ENCODE measurements at regions not wholly inside any gene's neighbourhood (a gene's known extent, or its start where the extent isn't known, plus 50 kb on each side); places are given as distances from the start of the nearest gene placed in this dataset.

DNA sequence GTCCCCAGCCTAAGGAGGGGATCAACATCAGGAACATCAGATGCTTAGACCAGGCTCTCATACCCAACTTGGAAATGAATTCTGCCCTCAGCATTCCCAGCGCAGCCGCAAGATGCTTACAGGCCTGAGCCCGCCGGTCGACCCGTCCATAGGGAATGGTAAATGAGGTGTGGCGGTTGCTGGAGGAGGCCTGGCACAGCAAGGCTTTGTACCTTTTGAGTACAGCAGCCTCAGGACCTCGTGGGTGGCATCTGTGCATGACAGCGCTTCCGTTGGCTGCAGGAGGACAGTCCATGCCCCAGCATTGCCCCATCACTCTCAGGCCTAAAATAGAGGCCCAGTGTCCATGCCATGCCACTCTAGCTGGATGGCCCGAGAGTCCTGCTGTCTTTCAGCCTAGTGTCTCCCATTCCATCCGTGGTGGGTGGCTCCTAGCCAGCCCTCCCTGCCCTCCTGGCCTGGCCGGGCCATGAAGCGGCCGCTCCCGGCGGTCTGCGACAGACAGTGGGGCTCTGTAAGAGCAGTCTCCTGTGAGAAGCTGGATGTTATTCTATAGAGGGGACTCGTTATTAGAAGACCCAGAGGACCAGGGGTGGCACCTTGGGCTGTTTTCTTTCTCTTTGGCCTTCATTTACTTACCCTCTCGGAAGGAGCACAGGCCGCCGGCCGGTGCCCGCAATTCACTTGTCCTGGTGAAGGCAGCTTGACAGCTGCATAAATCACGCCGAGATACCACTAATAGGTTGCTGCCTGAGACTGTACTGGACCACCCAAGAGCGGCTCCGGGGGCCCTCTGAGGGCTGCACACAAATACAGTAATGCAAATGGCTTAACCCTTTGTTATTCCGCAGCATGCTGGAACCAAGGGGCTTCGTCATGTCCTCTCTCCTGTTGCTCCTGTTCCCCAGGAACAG is 223.5 kb upstream of the TUT7 start:
- 67% methylated on average over 30 of the region's 30 CpGs for WGBS (ENCODE audit: low lambda C conversion rate, missing lambda C conversion rate)
- no peak for DNase-seq (ENCODE audit: low spot score)
- Histone ChIP-seq H3K4me1 (ENCODE audit: insufficient read depth) (peaks cover 9% of the 10 kb centered on the region), H3K36me3 (replicated peaks; ENCODE audit: insufficient read depth, low read depth) (no peaks in the 10 kb centered on the region), H3K4me2 (no peak overlapping the region), H3K79me2 (no peaks in the 10 kb centered on the region), H3K9me3 (ENCODE audit: low read depth) (no peaks in the 10 kb centered on the region), H3K4me3 (no peak overlapping the region), H3K27ac (no peak overlapping the region), H3K27me3 (no peaks in the 10 kb centered on the region), H2AFZ (no peak overlapping the region), H3K9me2 (replicated peaks; ENCODE audit: insufficient read depth) (no peaks in the 10 kb centered on the region), H4K20me1 (ENCODE audit: insufficient read depth, poor library complexity, severe bottlenecking) (no peaks in the 10 kb centered on the region)
- TF ChIP-seq, protein P1, sequence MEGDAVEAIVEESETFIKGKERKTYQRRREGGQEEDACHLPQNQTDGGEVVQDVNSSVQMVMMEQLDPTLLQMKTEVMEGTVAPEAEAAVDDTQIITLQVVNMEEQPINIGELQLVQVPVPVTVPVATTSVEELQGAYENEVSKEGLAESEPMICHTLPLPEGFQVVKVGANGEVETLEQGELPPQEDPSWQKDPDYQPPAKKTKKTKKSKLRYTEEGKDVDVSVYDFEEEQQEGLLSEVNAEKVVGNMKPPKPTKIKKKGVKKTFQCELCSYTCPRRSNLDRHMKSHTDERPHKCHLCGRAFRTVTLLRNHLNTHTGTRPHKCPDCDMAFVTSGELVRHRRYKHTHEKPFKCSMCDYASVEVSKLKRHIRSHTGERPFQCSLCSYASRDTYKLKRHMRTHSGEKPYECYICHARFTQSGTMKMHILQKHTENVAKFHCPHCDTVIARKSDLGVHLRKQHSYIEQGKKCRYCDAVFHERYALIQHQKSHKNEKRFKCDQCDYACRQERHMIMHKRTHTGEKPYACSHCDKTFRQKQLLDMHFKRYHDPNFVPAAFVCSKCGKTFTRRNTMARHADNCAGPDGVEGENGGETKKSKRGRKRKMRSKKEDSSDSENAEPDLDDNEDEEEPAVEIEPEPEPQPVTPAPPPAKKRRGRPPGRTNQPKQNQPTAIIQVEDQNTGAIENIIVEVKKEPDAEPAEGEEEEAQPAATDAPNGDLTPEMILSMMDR (IDR thresholded peaks at IDR 0.05; ENCODE audit: poor library complexity): no peak
- TF ChIP-seq EZH2 (IDR thresholded peaks at IDR 0.05; ENCODE audit: borderline replicate concordance): no peak
- TF ChIP-seq EZH2phosphoT487 (IDR thresholded peaks at IDR 0.05; ENCODE audit: low read depth, severe bottlenecking, unreplicated experiment): no peak

DNA sequence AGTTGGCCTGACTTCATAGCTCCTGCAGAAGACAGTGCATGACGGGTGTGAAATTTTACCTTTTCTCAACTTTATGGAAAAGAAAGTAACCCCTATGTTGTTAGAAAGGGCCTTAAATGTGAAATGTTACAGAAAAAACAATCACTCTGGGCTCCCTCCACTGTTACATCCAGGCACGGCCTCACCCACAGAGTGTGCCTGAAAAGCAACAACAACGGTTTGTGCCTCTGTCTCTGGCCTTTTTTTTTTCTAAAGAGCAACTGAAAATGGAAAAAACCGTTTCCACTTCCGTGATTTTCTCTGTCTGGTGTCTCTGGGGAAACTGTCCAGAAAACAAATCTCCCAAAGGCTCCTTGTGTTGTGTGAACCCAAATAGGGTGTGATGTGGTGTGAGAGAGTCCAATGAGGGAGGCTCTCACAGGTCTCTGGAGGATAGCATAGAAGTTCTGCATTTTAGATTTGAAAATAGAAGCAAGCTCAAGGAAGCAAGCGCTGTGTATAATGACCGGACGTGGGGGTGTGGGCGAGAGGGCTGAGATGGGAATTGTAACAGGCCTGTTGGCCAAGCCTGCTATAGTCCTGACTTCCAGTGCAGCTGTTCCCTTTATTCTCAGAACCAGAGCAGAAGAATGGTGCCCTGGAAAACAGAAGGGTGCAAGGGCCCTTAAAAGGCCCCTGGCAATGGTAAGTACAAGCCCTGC is 221.8 kb upstream of the TUT7 start:
- Histone ChIP-seq H2AFZ (no peak overlapping the region), H3K9me2 (replicated peaks; ENCODE audit: insufficient read depth) (no peaks in the 10 kb centered on the region), H3K79me2 (no peaks in the 10 kb centered on the region), H3K4me2 (no peak overlapping the region), H3K4me3 (no peak overlapping the region), H4K20me1 (ENCODE audit: insufficient read depth, poor library complexity, severe bottlenecking) (no peaks in the 10 kb centered on the region), H3K9me3 (ENCODE audit: low read depth) (no peaks in the 10 kb centered on the region), H3K27me3 (no peaks in the 10 kb centered on the region), H3K27ac (no peak overlapping the region), H3K36me3 (replicated peaks; ENCODE audit: insufficient read depth, low read depth) (no peaks in the 10 kb centered on the region), H3K4me1 (ENCODE audit: insufficient read depth) (peaks cover 9% of the 10 kb centered on the region)
- DNase-seq (ENCODE audit: low spot score): no peak
- 92% methylated on average over 9 of the region's 9 CpGs for whole genome bisulfite sequencing (ENCODE audit: low lambda C conversion rate, missing lambda C conversion rate)
- TF ChIP-seq EZH2phosphoT487 (IDR thresholded peaks at IDR 0.05; ENCODE audit: low read depth, severe bottlenecking, unreplicated experiment): no peak
- TF ChIP-seq EZH2 (IDR thresholded peaks at IDR 0.05; ENCODE audit: borderline replicate concordance): no peak
- TF ChIP-seq, protein P1 (IDR thresholded peaks at IDR 0.05; ENCODE audit: poor library complexity): no peak

- Histone ChIP-seq H3K4me3 (no peak overlapping the region), H3K27ac (no peak overlapping the region), H3K4me2 (no peak overlapping the region), H3K36me3 (replicated peaks; ENCODE audit: insufficient read depth, low read depth) (no peaks in the 10 kb centered on the region), H3K27me3 (no peaks in the 10 kb centered on the region), H3K9me3 (ENCODE audit: low read depth) (no peaks in the 10 kb centered on the region), H2AFZ (no peak overlapping the region), H3K9me2 (replicated peaks; ENCODE audit: insufficient read depth) (no peaks in the 10 kb centered on the region), H3K4me1 (ENCODE audit: insufficient read depth) (peaks cover 5% of the 10 kb centered on the region), H4K20me1 (ENCODE audit: insufficient read depth, poor library complexity, severe bottlenecking) (no peaks in the 10 kb centered on the region), H3K79me2 (no peaks in the 10 kb centered on the region)
- TF ChIP-seq, protein P1 (IDR thresholded peaks at IDR 0.05; ENCODE audit: poor library complexity): no peak
- TF ChIP-seq EZH2 (IDR thresholded peaks at IDR 0.05; ENCODE audit: borderline replicate concordance) (no peak), EZH2phosphoT487 (IDR thresholded peaks at IDR 0.05; ENCODE audit: low read depth, severe bottlenecking, unreplicated experiment) (no peak)
- DNase-seq (ENCODE audit: low spot score): no peak
Observed at GRCh38 chr9:86575137-86575536, 220.9 kb upstream of the TUT7 start.

All from hepatocyte (in vitro differentiated cells).